Lower lobe of right lung (tissue), 2 donors: ENCODE measurements at regions not wholly inside any gene's neighbourhood (a gene's known extent, or its start where the extent isn't known, plus 50 kb on each side); places are given as distances from the start of the nearest gene placed in this dataset.

Experiments
- ATAC-seq, 2 donors: fragments of 200-7000 bp; cut with Tn5 transposase; one replicate each; pipeline ENCODE4 v1.9.1; 2020 to 2022; ENCODE audit warnings: mild to moderate bottlenecking in 2 of 2, moderate library complexity in 2 of 2
- DNase-seq: peaks from one replicate; pipeline ENCODE4 v3.0.0-alpha.2; 2020
- H3K27ac ChIP-seq: fragments of 200-600 bp; one replicate; pipeline ENCODE4 v1.8.0; 2022
- H3K27me3 ChIP-seq: fragments of 200-600 bp; one replicate; pipeline ENCODE4 v1.8.0; 2022; ENCODE audit warnings: low read depth
- H3K36me3 ChIP-seq: fragments of 200-600 bp; one replicate; pipeline ENCODE4 v1.8.0; 2022; ENCODE audit warnings: mild to moderate bottlenecking
- H3K4me1 ChIP-seq: fragments of 200-600 bp; one replicate; pipeline ENCODE4 v1.8.0; 2022
- H3K4me3 ChIP-seq: fragments of 200-600 bp; one replicate; pipeline ENCODE4 v1.8.0; 2022; ENCODE audit warnings: mild to moderate bottlenecking
- H3K9me3 ChIP-seq: fragments of 200-600 bp; one replicate; pipeline ENCODE4 v1.8.0; 2022
- intact Hi-C: fragments of 100-400 bp; cut with DNase I; formaldehyde crosslinking; loops from one replicate; pipeline ENCODE4 v1.11.0; 2022
- TF ChIP-seq, protein P1 (sequence below): fragments of 200-600 bp; IDR thresholded peaks from one replicate; pipeline ENCODE4 v1.8.0; 2022; ENCODE audit warnings: antibody characterized with exemption, mild to moderate bottlenecking
- donor health status: DM: no; HTN: yes; CAD: no; lungs with severe emphysema.

DNA sequence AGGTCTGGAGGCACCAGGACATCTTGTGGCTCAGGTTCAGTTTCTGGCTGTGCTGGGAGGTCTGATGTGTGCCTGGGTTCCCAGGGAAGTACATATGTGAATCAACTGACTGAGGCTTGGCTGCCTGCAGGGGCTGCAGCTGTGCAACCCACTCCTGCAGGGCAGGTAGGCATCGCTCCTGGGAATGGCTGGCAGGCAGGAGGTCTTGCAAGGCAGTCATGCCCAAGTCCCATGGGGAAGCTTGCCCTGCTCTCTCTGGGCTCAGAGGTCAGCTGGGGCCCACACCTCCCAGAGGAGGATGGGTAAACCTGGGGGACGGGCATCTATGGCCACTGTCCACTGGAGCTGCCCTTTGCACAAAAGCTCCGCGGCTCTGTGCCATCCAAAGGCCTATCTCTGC, 1141.8 kb downstream of the SLITRK1 start:
- no peak overlapping the region for H3K4me3 ChIP-seq
- no peaks in the 10 kb centered on the region for H3K27me3 ChIP-seq
- H3K36me3 ChIP-seq: no peaks in the 10 kb centered on the region
- intact Hi-C loops: no loop called here
- ATAC-seq: no peak
- H3K4me1 ChIP-seq: no peaks in the 10 kb centered on the region
- H3K9me3 ChIP-seq: no peaks in the 10 kb centered on the region
- TF ChIP-seq, protein P1, sequence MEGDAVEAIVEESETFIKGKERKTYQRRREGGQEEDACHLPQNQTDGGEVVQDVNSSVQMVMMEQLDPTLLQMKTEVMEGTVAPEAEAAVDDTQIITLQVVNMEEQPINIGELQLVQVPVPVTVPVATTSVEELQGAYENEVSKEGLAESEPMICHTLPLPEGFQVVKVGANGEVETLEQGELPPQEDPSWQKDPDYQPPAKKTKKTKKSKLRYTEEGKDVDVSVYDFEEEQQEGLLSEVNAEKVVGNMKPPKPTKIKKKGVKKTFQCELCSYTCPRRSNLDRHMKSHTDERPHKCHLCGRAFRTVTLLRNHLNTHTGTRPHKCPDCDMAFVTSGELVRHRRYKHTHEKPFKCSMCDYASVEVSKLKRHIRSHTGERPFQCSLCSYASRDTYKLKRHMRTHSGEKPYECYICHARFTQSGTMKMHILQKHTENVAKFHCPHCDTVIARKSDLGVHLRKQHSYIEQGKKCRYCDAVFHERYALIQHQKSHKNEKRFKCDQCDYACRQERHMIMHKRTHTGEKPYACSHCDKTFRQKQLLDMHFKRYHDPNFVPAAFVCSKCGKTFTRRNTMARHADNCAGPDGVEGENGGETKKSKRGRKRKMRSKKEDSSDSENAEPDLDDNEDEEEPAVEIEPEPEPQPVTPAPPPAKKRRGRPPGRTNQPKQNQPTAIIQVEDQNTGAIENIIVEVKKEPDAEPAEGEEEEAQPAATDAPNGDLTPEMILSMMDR: no peak
- DNase-seq: no peak
- no peak overlapping the region for H3K27ac ChIP-seq

DNA sequence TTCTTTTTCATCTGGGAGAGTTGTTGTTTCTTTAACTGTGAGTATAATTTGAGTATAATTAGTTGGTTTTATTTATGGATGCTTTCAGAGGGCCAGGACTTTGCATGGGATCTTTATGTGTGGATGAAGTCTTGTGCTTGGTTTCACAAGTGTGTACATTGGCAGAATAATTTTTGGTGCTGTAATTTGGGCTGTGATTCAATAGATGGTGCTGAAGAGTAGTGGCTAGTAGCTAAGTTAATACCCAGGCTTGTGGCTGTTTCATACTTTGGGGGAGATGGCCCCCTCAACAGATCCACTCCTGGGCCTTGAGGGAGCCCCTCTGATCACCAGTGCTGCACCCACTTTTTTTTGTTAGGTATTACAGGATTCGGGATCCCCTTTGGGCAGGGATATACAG, 1142.4 kb downstream of the SLITRK1 start:
- no peak overlapping the region for H3K27ac ChIP-seq
- H3K4me1 ChIP-seq: no peaks in the 10 kb centered on the region
- no peak for DNase-seq
- H3K4me3 ChIP-seq: no peak overlapping the region
- TF ChIP-seq, protein P1: no peak
- no peak for ATAC-seq
- no peaks in the 10 kb centered on the region for H3K36me3 ChIP-seq
- no peaks in the 10 kb centered on the region for H3K27me3 ChIP-seq
- intact Hi-C loops: no loop called here
- H3K9me3 ChIP-seq: no peaks in the 10 kb centered on the region

DNA sequence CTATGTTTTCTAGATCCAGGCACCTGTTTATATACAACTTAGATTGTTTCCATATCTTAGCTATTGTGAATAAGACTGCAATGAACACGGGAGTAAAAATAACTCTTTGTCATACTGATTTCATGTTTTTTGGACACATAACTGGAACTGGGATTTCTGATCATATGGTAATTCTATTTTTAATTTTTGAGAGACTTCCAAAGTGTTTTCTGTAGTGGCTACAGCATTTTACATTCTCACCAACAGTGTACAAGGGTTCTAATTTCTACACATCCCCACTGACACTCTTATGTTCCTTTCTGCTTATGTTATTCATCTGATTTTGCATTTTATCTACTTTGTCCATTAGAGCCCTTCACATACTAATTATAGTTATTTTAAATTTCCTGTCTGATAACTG, 1152.9 kb downstream of the SLITRK1 start:
- intact Hi-C loops: no loop called here
- DNase-seq (no peak), ATAC-seq (no peak)
- Histone ChIP-seq H3K36me3 (no peaks in the 10 kb centered on the region), H3K27me3 (no peaks in the 10 kb centered on the region), H3K4me3 (no peak overlapping the region), H3K9me3 (no peaks in the 10 kb centered on the region), H3K4me1 (no peaks in the 10 kb centered on the region), H3K27ac (no peak overlapping the region)
- TF ChIP-seq, protein P1: no peak

DNA sequence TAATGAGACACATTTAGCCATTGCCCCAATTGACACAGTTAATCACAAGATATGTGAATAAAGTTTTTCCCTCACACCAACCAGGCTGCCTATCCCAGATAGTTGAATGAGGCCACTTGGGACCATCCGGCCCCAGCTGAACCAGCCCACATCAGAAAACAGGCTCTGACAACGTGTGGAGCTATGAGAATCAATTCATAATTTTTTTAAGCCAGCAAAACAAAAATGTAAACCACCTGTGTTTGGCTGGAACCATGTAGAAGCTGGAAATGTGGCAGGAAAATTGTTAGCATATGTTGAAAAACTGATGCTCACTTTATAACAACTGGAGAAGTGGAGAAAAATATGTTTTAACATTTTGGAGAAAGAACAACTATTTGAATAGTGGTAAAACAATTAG, 1161.3 kb downstream of the SLITRK1 start:
- no peaks in the 10 kb centered on the region for H3K9me3 ChIP-seq
- no peaks in the 10 kb centered on the region for H3K4me1 ChIP-seq
- no peak overlapping the region for H3K27ac ChIP-seq
- TF ChIP-seq, protein P1: no peak
- ATAC-seq (no peak), DNase-seq (no peak)
- intact Hi-C loops: no loop called here
- no peaks in the 10 kb centered on the region for H3K27me3 ChIP-seq
- H3K4me3 ChIP-seq: no peak overlapping the region
- no peaks in the 10 kb centered on the region for H3K36me3 ChIP-seq

DNA sequence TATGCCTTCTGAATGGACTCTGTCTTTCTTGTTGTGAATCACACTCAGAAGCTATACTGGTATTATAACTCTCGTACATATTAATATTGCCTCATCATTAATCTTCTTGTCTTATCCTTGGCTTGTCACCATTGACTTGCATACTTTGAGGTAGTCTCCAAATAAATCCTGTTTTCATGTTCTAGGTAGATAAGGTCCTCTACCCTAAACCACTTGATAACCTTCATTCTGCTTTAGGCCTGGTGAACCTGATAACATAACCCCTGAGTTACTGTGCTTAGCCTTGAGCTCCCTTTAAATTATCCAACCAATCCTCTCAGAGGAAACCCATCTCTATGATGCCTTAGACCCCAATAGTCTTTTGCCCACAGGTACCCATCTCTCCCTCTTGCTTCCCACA, 1162.3 kb downstream of the SLITRK1 start:
- intact Hi-C loops: no loop called here
- Histone ChIP-seq H3K36me3 (no peaks in the 10 kb centered on the region), H3K9me3 (no peaks in the 10 kb centered on the region), H3K27ac (no peak overlapping the region), H3K4me1 (no peaks in the 10 kb centered on the region), H3K4me3 (no peak overlapping the region), H3K27me3 (no peaks in the 10 kb centered on the region)
- ATAC-seq: no peak
- DNase-seq: no peak
- TF ChIP-seq, protein P1: no peak

DNA sequence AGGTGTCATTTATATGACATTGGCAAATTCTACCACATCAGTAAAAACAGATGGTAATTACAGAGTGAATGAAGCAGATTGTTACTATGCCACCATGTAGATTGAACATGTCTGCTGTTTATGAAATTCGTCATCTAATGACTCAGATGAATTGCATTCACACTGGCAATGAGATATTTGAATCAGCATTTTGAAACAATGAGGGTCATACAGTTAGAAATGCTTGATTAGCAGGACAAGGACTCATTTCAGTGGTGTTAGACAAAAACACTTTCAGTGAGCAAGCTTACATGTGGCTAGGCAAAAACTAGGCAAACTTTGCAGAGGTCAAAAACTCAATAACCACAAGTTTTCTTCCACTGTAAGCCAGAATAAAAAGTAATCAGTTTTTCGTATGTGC, 1165.0 kb downstream of the SLITRK1 start:
- no peaks in the 10 kb centered on the region for H3K4me1 ChIP-seq
- no peaks in the 10 kb centered on the region for H3K36me3 ChIP-seq
- intact Hi-C loops: no loop called here
- DNase-seq (no peak), ATAC-seq (no peak)
- H3K4me3 ChIP-seq: no peak overlapping the region
- H3K27ac ChIP-seq: no peak overlapping the region
- TF ChIP-seq, protein P1: no peak
- no peaks in the 10 kb centered on the region for H3K27me3 ChIP-seq
- no peaks in the 10 kb centered on the region for H3K9me3 ChIP-seq
